ENCODE measurements at regions not wholly inside any gene's neighbourhood (a gene's known extent, or its start where the extent isn't known, plus 50 kb on each side); places are given as distances from the start of the nearest gene placed in this dataset.

DNA sequence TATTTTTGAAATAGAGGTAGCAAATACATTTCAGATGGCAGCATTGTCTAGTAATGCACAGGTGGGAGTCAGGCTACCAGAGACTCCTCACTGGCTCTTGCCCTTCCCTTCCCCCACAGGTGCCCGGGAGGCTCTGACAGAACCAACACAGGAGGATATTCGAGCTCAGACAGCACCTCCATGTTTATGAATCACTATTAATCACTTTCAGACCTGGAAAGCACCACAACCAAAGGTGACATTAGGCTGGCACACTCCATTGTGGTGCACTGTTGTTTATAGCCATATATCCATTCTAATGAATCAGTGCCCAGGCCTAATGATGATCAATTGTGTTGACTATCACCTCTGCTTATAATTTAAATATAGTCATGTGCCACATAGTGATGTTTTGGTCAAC is 107.8 kb upstream of the NAMPT start:
- no peak overlapping the region for H3K9ac ChIP-seq (ENCODE audit: low read depth, low read length)
- no peaks in the 10 kb centered on the region for H3K4me1 ChIP-seq (ENCODE audit: insufficient read depth, low read length)
- H3K27me3 ChIP-seq (ENCODE audit: insufficient read depth, low read length), result no peaks in the 10 kb centered on the region
- no peak overlapping the region for H3K27ac ChIP-seq (ENCODE audit: low read length)
- H3K9me3 ChIP-seq (ENCODE audit: insufficient read depth, low read depth, low read length), result no peaks in the 10 kb centered on the region
- H3K4me3 ChIP-seq (ENCODE audit: low read length), result no peak overlapping the region
- no peaks in the 10 kb centered on the region for H3K36me3 ChIP-seq (ENCODE audit: insufficient read depth, low read depth, low read length)

- H3K4me1 ChIP-seq (ENCODE audit: insufficient read depth, low read length), result no peaks in the 10 kb centered on the region
- no peaks in the 10 kb centered on the region for H3K27me3 ChIP-seq (ENCODE audit: insufficient read depth, low read length)
- H3K9me3 ChIP-seq (ENCODE audit: insufficient read depth, low read depth, low read length), result no peaks in the 10 kb centered on the region
- no peak overlapping the region for H3K4me3 ChIP-seq (ENCODE audit: low read length)
- no peak overlapping the region for H3K27ac ChIP-seq (ENCODE audit: low read length)
- no peaks in the 10 kb centered on the region for H3K36me3 ChIP-seq (ENCODE audit: insufficient read depth, low read depth, low read length)
- no peak overlapping the region for H3K9ac ChIP-seq (ENCODE audit: low read depth, low read length)
Observed at GRCh38 chr7:106392144-106392543, 107.4 kb upstream of the NAMPT start.

- H3K27ac ChIP-seq (ENCODE audit: low read length), result no peak overlapping the region
- no peaks in the 10 kb centered on the region; the same call in 1 of the 2 replicates for H3K9me3 ChIP-seq (ENCODE audit: insufficient read depth, low read depth, low read length)
- H3K4me1 ChIP-seq (ENCODE audit: insufficient read depth, low read length), result no peaks in the 10 kb centered on the region
- no peaks in the 10 kb centered on the region for H3K27me3 ChIP-seq (ENCODE audit: insufficient read depth, low read length)
- H3K9ac ChIP-seq (ENCODE audit: low read depth, low read length), result no peak overlapping the region
- H3K4me3 ChIP-seq (ENCODE audit: low read length), result no peak overlapping the region
- H3K36me3 ChIP-seq (ENCODE audit: insufficient read depth, low read depth, low read length), result no peaks in the 10 kb centered on the region
Observed at GRCh38 chr7:106386958-106387357, 102.2 kb upstream of the NAMPT start.

DNA sequence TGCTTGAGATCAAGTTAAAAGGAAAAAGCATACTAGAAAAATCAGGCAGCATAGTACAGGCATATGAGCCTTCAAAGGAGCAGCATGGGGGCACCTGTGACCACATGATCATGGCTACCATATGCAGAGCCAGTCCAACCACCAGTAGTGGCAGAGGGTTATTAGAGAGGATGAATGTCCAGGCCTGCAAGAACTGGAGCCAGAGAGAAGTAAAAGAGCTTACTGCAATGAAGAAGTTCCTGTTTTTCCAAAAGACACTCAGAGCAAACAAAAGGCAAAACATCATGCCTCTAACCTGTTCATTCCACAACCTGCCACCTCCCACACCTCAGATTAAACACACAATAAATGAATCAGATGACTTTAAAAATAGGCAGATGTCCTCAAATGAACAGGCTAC is 99.6 kb upstream of the NAMPT start:
- Histone ChIP-seq H3K4me1 (ENCODE audit: insufficient read depth, low read length) (no peaks in the 10 kb centered on the region), H3K4me3 (ENCODE audit: low read length) (no peak overlapping the region), H3K9ac (ENCODE audit: low read depth, low read length) (no peak overlapping the region), H3K27me3 (ENCODE audit: insufficient read depth, low read length) (no peaks in the 10 kb centered on the region), H3K36me3 (ENCODE audit: insufficient read depth, low read depth, low read length) (no peaks in the 10 kb centered on the region), H3K27ac (ENCODE audit: low read length) (no peak overlapping the region), H3K9me3 (ENCODE audit: insufficient read depth, low read depth, low read length) (no peaks in the 10 kb centered on the region; the same call in 1 of the 2 replicates)

GRCh38 chr7:106382929-106383328 is 98.1 kb upstream of the NAMPT start:
- no peaks in the 10 kb centered on the region for H3K36me3 ChIP-seq (ENCODE audit: insufficient read depth, low read depth, low read length)
- no peak overlapping the region for H3K4me3 ChIP-seq (ENCODE audit: low read length)
- H3K9me3 ChIP-seq (ENCODE audit: insufficient read depth, low read depth, low read length), result no peaks in the 10 kb centered on the region; the same call in 1 of the 2 replicates
- H3K27me3 ChIP-seq (ENCODE audit: insufficient read depth, low read length), result no peaks in the 10 kb centered on the region
- no peaks in the 10 kb centered on the region for H3K4me1 ChIP-seq (ENCODE audit: insufficient read depth, low read length)
- H3K27ac ChIP-seq (ENCODE audit: low read length), result no peak overlapping the region
- no peak overlapping the region for H3K9ac ChIP-seq (ENCODE audit: low read depth, low read length)

DNA sequence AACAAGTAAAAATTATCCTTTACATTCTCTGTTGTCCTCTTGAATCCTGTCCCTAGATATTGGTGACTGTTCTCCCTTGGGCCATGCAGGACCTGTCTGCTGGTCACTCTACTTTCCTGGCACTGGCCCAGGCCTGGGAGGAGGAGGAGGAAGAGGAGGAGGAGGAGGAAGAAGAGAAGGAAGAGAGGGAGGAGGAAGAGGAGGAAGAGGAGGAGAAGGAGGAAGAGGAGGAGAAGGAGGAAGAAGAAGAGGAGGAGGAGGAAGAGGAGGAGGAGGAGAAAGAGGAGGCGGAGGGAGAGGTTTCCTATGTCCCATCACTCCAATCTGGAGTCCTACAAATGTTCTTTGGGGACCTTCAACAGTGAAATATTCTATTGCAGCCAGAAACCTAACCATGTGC is 97.3 kb upstream of the NAMPT start:
- H3K9me3 ChIP-seq (ENCODE audit: insufficient read depth, low read depth, low read length), result no peaks in the 10 kb centered on the region; the same call in 1 of the 2 replicates
- H3K36me3 ChIP-seq (ENCODE audit: insufficient read depth, low read depth, low read length), result no peaks in the 10 kb centered on the region
- H3K9ac ChIP-seq (ENCODE audit: low read depth, low read length), result no peak overlapping the region
- H3K4me1 ChIP-seq (ENCODE audit: insufficient read depth, low read length), result no peaks in the 10 kb centered on the region
- H3K4me3 ChIP-seq (ENCODE audit: low read length), result no peak overlapping the region
- H3K27me3 ChIP-seq (ENCODE audit: insufficient read depth, low read length), result no peaks in the 10 kb centered on the region
- no peak overlapping the region for H3K27ac ChIP-seq (ENCODE audit: low read length)

GRCh38 chr7:106381252-106381651 is 96.5 kb upstream of the NAMPT start:
- H3K27ac ChIP-seq (ENCODE audit: low read length), result no peak overlapping the region
- no peak overlapping the region for H3K9ac ChIP-seq (ENCODE audit: low read depth, low read length)
- no peaks in the 10 kb centered on the region; the same call in 1 of the 2 replicates for H3K9me3 ChIP-seq (ENCODE audit: insufficient read depth, low read depth, low read length)
- H3K36me3 ChIP-seq (ENCODE audit: insufficient read depth, low read depth, low read length), result no peaks in the 10 kb centered on the region
- H3K4me3 ChIP-seq (ENCODE audit: low read length), result no peak overlapping the region
- H3K27me3 ChIP-seq (ENCODE audit: insufficient read depth, low read length), result no peaks in the 10 kb centered on the region
- H3K4me1 ChIP-seq (ENCODE audit: insufficient read depth, low read length), result no peaks in the 10 kb centered on the region

- no peaks in the 10 kb centered on the region for H3K9me3 ChIP-seq (ENCODE audit: insufficient read depth, low read depth, low read length)
- no peak overlapping the region for H3K27ac ChIP-seq (ENCODE audit: low read length)
- no peaks in the 10 kb centered on the region for H3K27me3 ChIP-seq (ENCODE audit: insufficient read depth, low read length)
- H3K4me3 ChIP-seq (ENCODE audit: low read length), result no peak overlapping the region
- H3K36me3 ChIP-seq (ENCODE audit: insufficient read depth, low read depth, low read length), result no peaks in the 10 kb centered on the region
- no peaks in the 10 kb centered on the region; the same call in 1 of the 2 replicates for H3K4me1 ChIP-seq (ENCODE audit: insufficient read depth, low read length)
- no peak overlapping the region for H3K9ac ChIP-seq (ENCODE audit: low read depth, low read length)
Observed at GRCh38 chr7:106377847-106378361, 93.1 kb upstream of the NAMPT start.

- Histone ChIP-seq H3K9me3 (ENCODE audit: insufficient read depth, low read depth, low read length) (no peaks in the 10 kb centered on the region), H3K9ac (ENCODE audit: low read depth, low read length) (no peak overlapping the region), H3K4me3 (ENCODE audit: low read length) (no peak overlapping the region), H3K4me1 (ENCODE audit: insufficient read depth, low read length) (no peaks in the 10 kb centered on the region; the same call in 1 of the 2 replicates), H3K27ac (ENCODE audit: low read length) (no peak overlapping the region), H3K36me3 (ENCODE audit: insufficient read depth, low read depth, low read length) (no peaks in the 10 kb centered on the region), H3K27me3 (ENCODE audit: insufficient read depth, low read length) (no peaks in the 10 kb centered on the region)
Observed at GRCh38 chr7:106376026-106376799, 91.4 kb upstream of the NAMPT start.

- no peak overlapping the region for H3K4me3 ChIP-seq (ENCODE audit: low read length)
- no peaks in the 10 kb centered on the region for H3K9me3 ChIP-seq (ENCODE audit: insufficient read depth, low read depth, low read length)
- H3K27me3 ChIP-seq (ENCODE audit: insufficient read depth, low read length), result no peaks in the 10 kb centered on the region
- H3K4me1 ChIP-seq (ENCODE audit: insufficient read depth, low read length), result no peaks in the 10 kb centered on the region; the same call in 1 of the 2 replicates
- no peaks in the 10 kb centered on the region for H3K36me3 ChIP-seq (ENCODE audit: insufficient read depth, low read depth, low read length)
- no peak overlapping the region for H3K9ac ChIP-seq (ENCODE audit: low read depth, low read length)
- no peak overlapping the region for H3K27ac ChIP-seq (ENCODE audit: low read length)
Observed at GRCh38 chr7:106375499-106375898, 90.7 kb upstream of the NAMPT start.

DNA sequence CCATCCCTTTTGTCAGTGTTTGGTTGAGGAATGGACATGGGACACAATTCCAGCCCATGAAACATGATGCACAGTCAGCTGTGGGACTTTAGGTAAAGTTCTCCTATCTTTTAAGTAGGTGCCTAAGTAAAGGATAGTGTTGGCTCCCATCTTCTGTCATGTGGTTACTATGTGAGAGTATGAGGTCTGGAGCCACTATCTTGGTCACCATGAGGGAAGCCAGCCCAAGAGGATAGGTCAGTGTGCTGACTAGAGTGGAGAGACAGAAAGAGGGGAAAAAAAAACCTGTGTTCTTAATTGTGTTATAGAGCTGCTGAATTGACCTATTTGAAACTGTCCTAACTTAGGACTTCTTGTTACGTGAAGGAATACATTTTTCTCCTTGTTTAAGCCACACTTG is 89.7 kb upstream of the NAMPT start:
- Histone ChIP-seq H3K4me1 (ENCODE audit: insufficient read depth, low read length) (no peaks in the 10 kb centered on the region; the same call in 1 of the 2 replicates), H3K9ac (ENCODE audit: low read depth, low read length) (no peak overlapping the region), H3K4me3 (ENCODE audit: low read length) (no peak overlapping the region), H3K27ac (ENCODE audit: low read length) (no peak overlapping the region), H3K9me3 (ENCODE audit: insufficient read depth, low read depth, low read length) (no peaks in the 10 kb centered on the region), H3K27me3 (ENCODE audit: insufficient read depth, low read length) (no peaks in the 10 kb centered on the region), H3K36me3 (ENCODE audit: insufficient read depth, low read depth, low read length) (no peaks in the 10 kb centered on the region)

- Histone ChIP-seq H3K4me1 (ENCODE audit: insufficient read depth, low read length) (no peaks in the 10 kb centered on the region; the same call in 1 of the 2 replicates), H3K9ac (ENCODE audit: low read depth, low read length) (no peak overlapping the region), H3K4me3 (ENCODE audit: low read length) (no peak overlapping the region), H3K27me3 (ENCODE audit: insufficient read depth, low read length) (no peaks in the 10 kb centered on the region), H3K9me3 (ENCODE audit: insufficient read depth, low read depth, low read length) (no peaks in the 10 kb centered on the region), H3K27ac (ENCODE audit: low read length) (no peak overlapping the region), H3K36me3 (ENCODE audit: insufficient read depth, low read depth, low read length) (no peaks in the 10 kb centered on the region)
Observed at GRCh38 chr7:106372595-106373318, 88.0 kb upstream of the NAMPT start.

Measured in iPS-20b (cell line).